ENCODE measurements at regions not wholly inside any gene's neighbourhood (a gene's known extent, or its start where the extent isn't known, plus 50 kb on each side); places are given as distances from the start of the nearest gene placed in this dataset.

DNA sequence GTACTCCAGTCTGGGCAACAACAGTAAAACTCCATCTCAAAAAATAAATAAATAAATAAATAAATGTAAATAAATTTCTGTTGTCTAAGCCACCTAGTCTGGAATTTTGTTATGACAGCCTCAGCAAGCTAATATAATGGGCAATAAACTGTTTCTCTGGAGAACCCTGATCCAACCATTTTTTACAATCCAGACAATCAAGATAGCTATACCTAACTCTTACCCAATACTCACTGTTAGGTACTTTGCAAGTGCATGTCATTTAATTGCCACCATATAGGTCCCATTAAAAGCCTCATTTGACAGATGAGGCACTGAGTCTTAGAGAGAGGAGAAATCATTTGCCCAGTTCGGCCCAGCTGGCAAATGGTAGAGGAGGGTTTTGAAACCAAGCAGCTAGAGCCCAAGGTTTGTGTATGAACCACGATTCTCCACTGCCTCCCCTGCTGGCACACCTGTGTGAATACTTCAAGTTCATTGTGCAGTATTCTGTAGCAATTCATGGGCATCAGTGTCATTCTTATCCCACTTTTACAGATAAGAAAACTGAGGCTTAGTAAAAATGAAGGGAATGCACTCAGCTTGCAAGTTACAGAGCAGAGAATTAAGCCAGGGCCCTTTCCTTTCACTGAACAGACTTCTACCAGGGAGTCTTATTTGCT is 107.0 kb upstream of the UBE2E1 start:
- no peaks in the 10 kb centered on the region for H3K27me3 Mint-ChIP-seq
- no peaks in the 10 kb centered on the region for H3K27me3 ChIP-seq (ENCODE audit: control insufficient read depth in 1 of 2, insufficient read depth in 2 of 2, low read length in 2 of 2)
- ChIA-PET POLR2A (no interaction called here), CTCF (no interaction called here)
- no peak for DNase-seq
- no peak overlapping the region for H3K4me3 ChIP-seq (ENCODE audit: low read length)
- no peaks in the 10 kb centered on the region for H3K36me3 Mint-ChIP-seq (ENCODE audit: low read depth)
- no peaks in the 10 kb centered on the region for H3K4me1 ChIP-seq (ENCODE audit: insufficient read depth, low read length)
- TF ChIP-seq, protein P1, sequence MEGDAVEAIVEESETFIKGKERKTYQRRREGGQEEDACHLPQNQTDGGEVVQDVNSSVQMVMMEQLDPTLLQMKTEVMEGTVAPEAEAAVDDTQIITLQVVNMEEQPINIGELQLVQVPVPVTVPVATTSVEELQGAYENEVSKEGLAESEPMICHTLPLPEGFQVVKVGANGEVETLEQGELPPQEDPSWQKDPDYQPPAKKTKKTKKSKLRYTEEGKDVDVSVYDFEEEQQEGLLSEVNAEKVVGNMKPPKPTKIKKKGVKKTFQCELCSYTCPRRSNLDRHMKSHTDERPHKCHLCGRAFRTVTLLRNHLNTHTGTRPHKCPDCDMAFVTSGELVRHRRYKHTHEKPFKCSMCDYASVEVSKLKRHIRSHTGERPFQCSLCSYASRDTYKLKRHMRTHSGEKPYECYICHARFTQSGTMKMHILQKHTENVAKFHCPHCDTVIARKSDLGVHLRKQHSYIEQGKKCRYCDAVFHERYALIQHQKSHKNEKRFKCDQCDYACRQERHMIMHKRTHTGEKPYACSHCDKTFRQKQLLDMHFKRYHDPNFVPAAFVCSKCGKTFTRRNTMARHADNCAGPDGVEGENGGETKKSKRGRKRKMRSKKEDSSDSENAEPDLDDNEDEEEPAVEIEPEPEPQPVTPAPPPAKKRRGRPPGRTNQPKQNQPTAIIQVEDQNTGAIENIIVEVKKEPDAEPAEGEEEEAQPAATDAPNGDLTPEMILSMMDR (IDR thresholded peaks at IDR 0.05) = no peak
- no peak overlapping the region for H3K4me3 Mint-ChIP-seq
- no peak overlapping the region for H3K27ac Mint-ChIP-seq
- no peaks in the 10 kb centered on the region for H3K4me1 Mint-ChIP-seq (ENCODE audit: low read depth)
- no peaks in the 10 kb centered on the region for H3K9me3 ChIP-seq (ENCODE audit: control insufficient read depth in 1 of 2, insufficient read depth in 1 of 2, low read length in 2 of 2)
- no peaks in the 10 kb centered on the region for H3K9me3 Mint-ChIP-seq
- H3K27ac ChIP-seq (ENCODE audit: low read depth in 1 of 2, low read length in 2 of 2) = no peak overlapping the region
- intact Hi-C loops (cut with DNase I, micrococcal nuclease) = no loop called here
- no peaks in the 10 kb centered on the region for H3K36me3 ChIP-seq (ENCODE audit: insufficient read depth, low read length)
- no peak for ATAC-seq (ENCODE audit: poor library complexity)

DNA sequence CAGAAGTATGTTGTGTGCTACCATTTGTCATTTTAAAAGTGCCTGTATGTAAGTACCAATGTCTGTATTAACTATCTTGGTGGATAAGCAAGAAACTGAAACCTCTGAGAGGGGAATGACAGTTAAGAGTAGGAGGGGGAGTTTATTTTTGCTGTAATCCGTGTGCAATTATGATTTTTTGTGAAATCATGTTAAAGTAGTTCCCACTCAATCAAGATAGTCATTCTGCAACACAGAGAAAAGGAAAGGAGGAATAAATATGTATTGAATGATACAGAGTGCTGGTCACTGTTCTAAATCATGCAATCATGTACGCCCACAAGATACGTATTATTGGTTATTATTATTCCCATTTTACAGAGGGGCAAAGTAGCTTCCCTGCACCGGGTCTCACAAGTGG is 105.1 kb upstream of the UBE2E1 start:
- Histone ChIP-seq H3K4me3 (ENCODE audit: low read length) (no peak overlapping the region), H3K9me3 (ENCODE audit: control insufficient read depth in 1 of 2, insufficient read depth in 1 of 2, low read length in 2 of 2) (no peaks in the 10 kb centered on the region), H3K27me3 (ENCODE audit: control insufficient read depth in 1 of 2, insufficient read depth in 2 of 2, low read length in 2 of 2) (no peaks in the 10 kb centered on the region), H3K27ac (ENCODE audit: low read depth in 1 of 2, low read length in 2 of 2) (no peak overlapping the region), H3K36me3 (ENCODE audit: insufficient read depth, low read length) (no peaks in the 10 kb centered on the region), H3K4me1 (ENCODE audit: insufficient read depth, low read length) (no peaks in the 10 kb centered on the region)
- no peaks in the 10 kb centered on the region for H3K4me1 Mint-ChIP-seq (ENCODE audit: low read depth)
- TF ChIP-seq, protein P1 (IDR thresholded peaks at IDR 0.05) = no peak
- H3K4me3 Mint-ChIP-seq = no peak overlapping the region
- ATAC-seq (ENCODE audit: poor library complexity) = no peak
- no peaks in the 10 kb centered on the region for H3K27me3 Mint-ChIP-seq
- H3K36me3 Mint-ChIP-seq (ENCODE audit: low read depth) = no peaks in the 10 kb centered on the region
- H3K9me3 Mint-ChIP-seq = no peaks in the 10 kb centered on the region
- POLR2A ChIA-PET = no interaction called here
- CTCF ChIA-PET = no interaction called here
- intact Hi-C loops (cut with DNase I, micrococcal nuclease) = no loop called here
- H3K27ac Mint-ChIP-seq = no peak overlapping the region
- no peak for DNase-seq

DNA sequence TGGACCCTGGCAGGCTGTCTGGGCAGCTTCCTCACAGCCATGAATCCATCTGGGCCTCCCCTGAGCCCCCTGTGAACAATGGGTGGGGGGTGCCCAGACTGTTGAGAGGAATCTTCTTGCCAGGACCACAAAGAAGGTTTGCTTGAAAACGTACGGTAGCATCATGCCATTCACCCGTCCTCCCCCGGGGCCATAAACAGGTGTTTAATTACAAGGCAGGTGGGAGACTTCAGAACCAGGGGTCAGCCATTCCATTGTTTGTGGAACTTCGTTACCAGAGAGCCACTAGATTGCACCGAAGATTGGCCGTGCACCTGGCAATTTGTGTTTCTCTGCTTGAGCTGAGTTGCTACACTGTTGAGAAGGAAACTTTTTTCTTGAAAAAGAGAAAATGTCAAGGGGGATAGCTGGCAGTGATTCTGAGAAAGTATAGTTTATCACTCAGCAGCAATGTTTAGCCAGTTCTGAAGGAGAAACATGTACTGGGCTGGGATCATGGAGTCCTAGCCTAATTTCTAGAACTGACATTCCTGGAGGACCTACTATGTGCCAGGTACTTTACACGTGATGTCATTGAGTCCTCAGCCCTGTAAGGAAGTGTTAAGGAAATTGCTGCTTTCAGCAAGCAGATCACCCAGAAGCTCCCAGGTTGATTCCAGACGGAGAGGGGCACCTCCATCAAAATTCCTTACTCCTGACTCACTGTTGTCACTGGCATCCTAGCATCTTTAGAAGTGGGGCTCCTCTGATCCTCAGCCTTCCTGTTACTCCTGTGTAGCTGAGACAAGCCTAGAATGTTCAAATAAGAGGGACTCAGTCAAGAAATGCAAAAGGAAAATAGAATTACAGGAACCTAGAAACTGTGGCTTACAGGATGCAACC is 103.8 kb upstream of the UBE2E1 start:
- H3K36me3 Mint-ChIP-seq (ENCODE audit: low read depth) = no peaks in the 10 kb centered on the region
- no peak for ATAC-seq (ENCODE audit: poor library complexity)
- Histone ChIP-seq H3K4me3 (ENCODE audit: low read length) (no peak overlapping the region), H3K9me3 (ENCODE audit: control insufficient read depth in 1 of 2, insufficient read depth in 1 of 2, low read length in 2 of 2) (no peaks in the 10 kb centered on the region), H3K27ac (ENCODE audit: low read depth in 1 of 2, low read length in 2 of 2) (no peak overlapping the region), H3K4me1 (ENCODE audit: insufficient read depth, low read length) (no peaks in the 10 kb centered on the region), H3K36me3 (ENCODE audit: insufficient read depth, low read length) (no peaks in the 10 kb centered on the region), H3K27me3 (ENCODE audit: control insufficient read depth in 1 of 2, insufficient read depth in 2 of 2, low read length in 2 of 2) (no peaks in the 10 kb centered on the region)
- intact Hi-C loops (cut with DNase I, micrococcal nuclease) = no loop called here
- H3K4me1 Mint-ChIP-seq (ENCODE audit: low read depth) = no peaks in the 10 kb centered on the region
- no peak overlapping the region for H3K4me3 Mint-ChIP-seq
- CTCF ChIA-PET = no interaction called here
- no peaks in the 10 kb centered on the region for H3K27me3 Mint-ChIP-seq
- H3K27ac Mint-ChIP-seq = no peak overlapping the region
- POLR2A ChIA-PET = no interaction called here
- DNase-seq = no peak
- TF ChIP-seq, protein P1 (IDR thresholded peaks at IDR 0.05) = no peak
- H3K9me3 Mint-ChIP-seq = no peaks in the 10 kb centered on the region
